Medulla oblongata (tissue), 1 donor: ENCODE measurements at regions not wholly inside any gene's neighbourhood (a gene's known extent, or its start where the extent isn't known, plus 50 kb on each side); places are given as distances from the start of the nearest gene placed in this dataset.

ENCODE experiments used
- DNase-seq: peaks from one replicate; pipeline ENCODE4 v3.0.0-alpha.2; 2015; ENCODE audit errors: extremely low spot score

- no peak for DNase-seq
Measured at GRCh38 chr10:31709476-31709875, 219.2 kb downstream of the ARHGAP12 start.

GRCh38 chr10:31709028-31709427 is 219.6 kb downstream of the ARHGAP12 start:
- peak; percentile 36 for DNase-seq

GRCh38 chr10:31708474-31708873 is 220.2 kb downstream of the ARHGAP12 start:
- DNase-seq: peak; percentile 24

GRCh38 chr10:31708046-31708445 is 220.6 kb downstream of the ARHGAP12 start:
- DNase-seq: no peak

- peak; percentile 83 for DNase-seq
Measured at GRCh38 chr10:31707093-31708039, 221.3 kb downstream of the ARHGAP12 start.

- peak; percentile 25 for DNase-seq
Measured at GRCh38 chr10:31706464-31707092, 222.1 kb downstream of the ARHGAP12 start.

- DNase-seq: no peak
Measured at GRCh38 chr10:31705136-31705535, 223.5 kb downstream of the ARHGAP12 start.

GRCh38 chr10:31704195-31704594 is 224.4 kb downstream of the ARHGAP12 start:
- peak; percentile 34 for DNase-seq

GRCh38 chr10:31702954-31703353 is 225.7 kb downstream of the ARHGAP12 start:
- no peak for DNase-seq

GRCh38 chr10:31702005-31702404 is 226.6 kb downstream of the ARHGAP12 start:
- DNase-seq: peak; percentile 50

- DNase-seq: no peak
Measured at GRCh38 chr10:31701546-31701945, 227.1 kb downstream of the ARHGAP12 start.

GRCh38 chr10:31700181-31700611 is 228.4 kb downstream of the ARHGAP12 start:
- no peak for DNase-seq

GRCh38 chr10:31698181-31698830 is 230.3 kb downstream of the ARHGAP12 start:
- no peak for DNase-seq

- DNase-seq: peak; percentile 89
Measured at GRCh38 chr10:31697271-31698180, 231.1 kb downstream of the ARHGAP12 start.

- no peak for DNase-seq
Measured at GRCh38 chr10:31694929-31695837, 233.4 kb downstream of the ARHGAP12 start.

- DNase-seq: no peak
Measured at GRCh38 chr10:31694126-31694685, 234.4 kb downstream of the ARHGAP12 start.

- peak; percentile 66 for DNase-seq
Measured at GRCh38 chr10:31693491-31693890, 235.1 kb downstream of the ARHGAP12 start.

GRCh38 chr10:31689233-31689632 is 239.4 kb downstream of the ARHGAP12 start:
- no peak for DNase-seq

- DNase-seq: no peak
Measured at GRCh38 chr10:31687663-31688482, 240.8 kb downstream of the ARHGAP12 start.
